MM.1S (cell line): ENCODE measurements at regions not wholly inside any gene's neighbourhood (a gene's known extent, or its start where the extent isn't known, plus 50 kb on each side); places are given as distances from the start of the nearest gene placed in this dataset.

Experiments
- CTCF ChIP-seq: fragments of 300-600 bp; sonication (generic); IDR thresholded peaks from 2 replicates; pipeline ENCODE4 v1.5.1; 2016; ENCODE audit warnings: antibody characterized with exemption, low read length, mixed read lengths
- EZH2 ChIP-seq: fragments of 300-600 bp; sonication (generic); optimal IDR thresholded peaks from 2 replicates; pipeline ENCODE3; 2017; ENCODE audit warnings: low read depth, mild to moderate bottlenecking, antibody characterized with exemption, low read length, mixed read lengths
- EZH2phosphoT487 ChIP-seq: fragments of 300-600 bp; sonication (generic); IDR thresholded peaks from 2 replicates; pipeline ENCODE4 v1.6.1; 2018; ENCODE audit warnings: antibody characterized with exemption, low read length

GRCh38 chr4:134019657-134020056, 181.9 kb downstream of the PABPC4L start:
- TF ChIP-seq CTCF = no peak
- TF ChIP-seq EZH2 = no peak
- no peak for TF ChIP-seq EZH2phosphoT487
